H1 (cell line): ENCODE measurements at regions not wholly inside any gene's neighbourhood (a gene's known extent, or its start where the extent isn't known, plus 50 kb on each side); places are given as distances from the start of the nearest gene placed in this dataset.

Experiments
- CTCF ChIA-PET: fragments of 300-600 bp; sonication (Branson Sonifier 250); formaldehyde crosslinking; loops from one replicate; lab custom pipeline; 2021; ENCODE audit not compliant: partially characterized antibody; lab: Charles Lee
- POLR2A ChIA-PET: fragments of 300-600 bp; sonication (Branson Sonifier 250); formaldehyde crosslinking; loops from one replicate; lab custom pipeline; 2021; ENCODE audit warnings: inconsistent platforms; ENCODE audit not compliant: partially characterized antibody; lab: Charles Lee
- DNase-seq, 2 experiments: peaks; one replicate each; pipeline versions ENCODE4 v3.0.0 to v3.0.0-alpha.2; 2010 to 2022; ENCODE audit warnings: low spot score in 2 of 2, low read depth in 1 of 2, mixed read lengths in 1 of 2
- FAIRE-seq: peaks from 2 replicates; lab custom pipeline; 2011; peaks lifted over from hg19 to GRCh38; lab: Jason Lieb, UNC
- H2AFZ ChIP-seq: 2 replicates; pipeline ENCODE4 v1.8.1; 2012; ENCODE audit warnings: low read length, inconsistent platforms
- H2AK5ac ChIP-seq: 2 replicates; pipeline ENCODE4 v1.6.1; 2013; ENCODE audit warnings: low read depth, low read length
- H2BK120ac ChIP-seq: replicated peaks from 2 replicates; pipeline ENCODE3; 2013; ENCODE audit warnings: low read depth, low read length, inconsistent platforms
- H2BK12ac ChIP-seq: 2 replicates; pipeline ENCODE4 v1.6.1; 2013; ENCODE audit warnings: low read depth, low read length
- H2BK15ac ChIP-seq: 2 replicates; pipeline ENCODE4 v1.6.1; 2013; ENCODE audit warnings: low read length
- H2BK20ac ChIP-seq: 2 replicates; pipeline ENCODE4 v1.6.1; 2013; ENCODE audit warnings: low read length
- H2BK5ac ChIP-seq: 2 replicates; pipeline ENCODE4 v1.6.1; 2013; ENCODE audit warnings: low read depth, low read length
- H3K14ac ChIP-seq: 2 replicates; pipeline ENCODE4 v1.6.1; 2013; ENCODE audit warnings: inconsistent platforms; ENCODE audit not compliant: insufficient read length
- H3K18ac ChIP-seq: 2 replicates; pipeline ENCODE4 v1.6.1; 2013; ENCODE audit warnings: low read length; ENCODE audit errors: extremely low read depth
- H3K23ac ChIP-seq: 2 replicates; pipeline ENCODE4 v1.6.1; 2013; ENCODE audit warnings: inconsistent platforms; ENCODE audit not compliant: insufficient read length
- H3K23me2 ChIP-seq: 2 replicates; pipeline ENCODE4 v1.6.1; 2013; ENCODE audit warnings: low read depth, low read length
- H3K27ac ChIP-seq: 2 replicates; pipeline ENCODE4 v1.6.1; 2011; ENCODE audit warnings: low read depth, low read length, inconsistent platforms
- H3K27me3 ChIP-seq, 4 experiments: replicated peaks in 1 of 4; 1 replicate in 1 of 4; 2 replicates in 3 of 4; pipeline versions ENCODE4 v1.6.1 to v1.8.1; 2011 to 2013; ENCODE audit warnings: low read length in 3 of 4, mild to moderate bottlenecking in 3 of 4, inconsistent platforms in 2 of 4, mixed read lengths in 2 of 4, moderate library complexity in 1 of 4; ENCODE audit not compliant: control insufficient read depth in 3 of 4, insufficient read depth in 3 of 4; ENCODE audit errors: extremely low read depth in 1 of 4
- H3K36me3 ChIP-seq, 4 experiments: 2 replicates each; pipeline versions ENCODE4 v1.6.1 to v1.8.1; 2011 to 2013; ENCODE audit warnings: mild to moderate bottlenecking in 4 of 4, low read length in 3 of 4, moderate library complexity in 2 of 4, control low read depth in 1 of 4, inconsistent platforms in 1 of 4; ENCODE audit not compliant: insufficient read depth in 4 of 4, control insufficient read depth in 2 of 4
- H3K4ac ChIP-seq: replicated peaks from 2 replicates; pipeline ENCODE3; 2013; ENCODE audit warnings: low read length, low read depth, mixed read lengths, inconsistent platforms; ENCODE audit not compliant: insufficient read length
- H3K4me1 ChIP-seq, 4 experiments: replicated peaks in 1 of 4; 1 replicate in 1 of 4; 2 replicates in 3 of 4; pipeline versions ENCODE4 v1.6.1 to v1.8.1; 2011 to 2013; ENCODE audit warnings: low read length in 3 of 4, inconsistent platforms in 2 of 4, mixed read lengths in 1 of 4; ENCODE audit not compliant: insufficient read depth in 4 of 4, control insufficient read depth in 3 of 4
- H3K4me2 ChIP-seq, 2 experiments: 2 replicates each; pipeline versions ENCODE4 v1.6.1 to v1.8.1; 2011 to 2013; ENCODE audit warnings: low read depth in 2 of 2, low read length in 2 of 2, control low read depth in 1 of 2, inconsistent platforms in 1 of 2, mild to moderate bottlenecking in 1 of 2; ENCODE audit not compliant: insufficient read depth in 1 of 2
- H3K4me3 ChIP-seq, 4 experiments: fragments of 200-600, 300-600 bp in 1 of 4; sonication (generic), shearing (Covaris generic), sonication (Bioruptor Twin) in 1 of 4; 2 replicates each; pipeline versions ENCODE4 v1.5.1 to v1.8.1; 2011 to 2016; ENCODE audit warnings: low read length in 4 of 4, low read depth in 3 of 4, control low read depth in 2 of 4, inconsistent platforms in 2 of 4, mild to moderate bottlenecking in 2 of 4, mixed read lengths in 1 of 4, moderate library complexity in 1 of 4; ENCODE audit not compliant: insufficient read depth in 2 of 4; ENCODE audit errors: extremely low read depth in 1 of 4
- H3K56ac ChIP-seq: replicated peaks from 2 replicates; pipeline ENCODE3; 2013; ENCODE audit warnings: low read depth, mild to moderate bottlenecking, mixed read lengths, low read length, inconsistent platforms; ENCODE audit not compliant: insufficient read length
- H3K79me1 ChIP-seq: 2 replicates; pipeline ENCODE4 v1.6.1; 2013; ENCODE audit warnings: low read depth, low read length, control low read depth
- H3K79me2 ChIP-seq, 2 experiments: 2 replicates each; pipeline versions ENCODE4 v1.6.1 to v1.8.1; 2012 to 2013; ENCODE audit warnings: low read length in 2 of 2, mild to moderate bottlenecking in 2 of 2, inconsistent platforms in 1 of 2; ENCODE audit not compliant: insufficient read depth in 2 of 2, control insufficient read depth in 1 of 2
- H3K9ac ChIP-seq, 4 experiments: replicated peaks in 1 of 4; 1 replicate in 1 of 4; 2 replicates in 3 of 4; pipeline versions ENCODE4 v1.6.1 to v1.8.1; 2011 to 2013; ENCODE audit warnings: low read depth in 3 of 4, low read length in 3 of 4, control low read depth in 2 of 4, mild to moderate bottlenecking in 2 of 4, moderate library complexity in 2 of 4, inconsistent platforms in 1 of 4; ENCODE audit errors: extremely low read depth in 1 of 4
- H3K9me3 ChIP-seq, 2 experiments: 2 replicates each; pipeline versions ENCODE4 v1.6.1 to v1.8.1; 2012 to 2013; ENCODE audit warnings: mild to moderate bottlenecking in 2 of 2, moderate library complexity in 2 of 2, control low read depth in 1 of 2, inconsistent platforms in 1 of 2, low read depth in 1 of 2, low read length in 1 of 2, mixed read lengths in 1 of 2; ENCODE audit not compliant: insufficient read depth in 2 of 2
- H4K20me1 ChIP-seq, 2 experiments: replicated peaks in 1 of 2; 2 replicates each; pipeline versions ENCODE3 to v1.8.1; 2011 to 2013; ENCODE audit warnings: inconsistent platforms in 2 of 2, low read length in 2 of 2, mild to moderate bottlenecking in 1 of 2; ENCODE audit not compliant: insufficient read depth in 2 of 2, control insufficient read depth in 1 of 2
- H4K5ac ChIP-seq: 2 replicates; pipeline ENCODE4 v1.6.1; 2013; ENCODE audit warnings: low read length, low read depth, mixed read lengths, inconsistent platforms; ENCODE audit not compliant: insufficient read length
- H4K8ac ChIP-seq: 2 replicates; pipeline ENCODE4 v1.8.0; 2013; ENCODE audit warnings: mild to moderate bottlenecking, moderate library complexity, low read length, inconsistent platforms; ENCODE audit not compliant: insufficient read depth; ENCODE audit errors: extremely low read depth
- H4K91ac ChIP-seq: replicated peaks from 2 replicates; pipeline ENCODE3; 2013; ENCODE audit warnings: low read length, mixed read lengths, inconsistent platforms; ENCODE audit not compliant: insufficient read length
- ASH2L ChIP-seq: fragments of 200-600, 300-600 bp; sonication (generic); IDR thresholded peaks from one replicate; pipeline ENCODE4 v1.7.1; 2017; ENCODE audit warnings: low read length
- BRCA1 ChIP-seq: IDR thresholded peaks from 2 replicates; pipeline ENCODE4 v1.6.1; 2012; ENCODE audit warnings: low read depth, low read length, improper control_type of control experiment
- CHD1 ChIP-seq: IDR thresholded peaks from 2 replicates; pipeline ENCODE4 v1.6.1; 2012; ENCODE audit warnings: low read depth, low read length, improper control_type of control experiment
- HDAC6 ChIP-seq: IDR thresholded peaks from one replicate; pipeline ENCODE4 v1.7.1; 2012; ENCODE audit warnings: low read depth, mild to moderate bottlenecking, inconsistent platforms, low read length, moderate library complexity
- JUND ChIP-seq: IDR thresholded peaks from 2 replicates; pipeline ENCODE4 v1.6.1; 2011; ENCODE audit warnings: mild to moderate bottlenecking, improper control_type of control experiment, low read length
- KDM1A ChIP-seq: fragments of 200-600, 300-600 bp; sonication (generic); IDR thresholded peaks from 2 replicates; pipeline ENCODE4 v1.7.1; 2016; ENCODE audit warnings: mild to moderate bottlenecking, low read length, borderline replicate concordance
- NRF1 ChIP-seq: IDR thresholded peaks from 2 replicates; pipeline ENCODE4 v1.6.1; 2011; ENCODE audit warnings: mild to moderate bottlenecking, low read depth, low read length, improper control_type of control experiment
- POLR2AphosphoS5 ChIP-seq: IDR thresholded peaks from 2 replicates; pipeline ENCODE4 v1.6.1; 2011; ENCODE audit warnings: low read depth, low read length
- SAP30 ChIP-seq: fragments of 300-600 bp; sonication (generic); IDR thresholded peaks from 2 replicates; pipeline ENCODE4 v1.7.1; 2012; ENCODE audit warnings: low read length, moderate library complexity, mild to moderate bottlenecking, inconsistent platforms; ENCODE audit not compliant: insufficient read depth, insufficient replicate concordance
- SIRT6 ChIP-seq: IDR thresholded peaks from one replicate; pipeline ENCODE4 v1.7.1; 2012; ENCODE audit warnings: low read length, inconsistent platforms
- TEAD4 ChIP-seq: IDR thresholded peaks from 2 replicates; pipeline ENCODE4 v1.6.1; 2012; ENCODE audit warnings: low read depth, low read length, inconsistent platforms, mixed read lengths
- WGBS, 2 experiments: shearing (Covaris generic) in 1 of 2; methylation state at CpG; one replicate each; pipeline versions ENCODE4 v1.1.6 to v1.1.7; 2013 to 2015; ENCODE audit warnings: low lambda C conversion rate in 2 of 2, mixed read lengths in 2 of 2, inconsistent platforms in 1 of 2, low coverage in 1 of 2, missing lambda C conversion rate in 1 of 2; ENCODE audit not compliant: insufficient replicate concordance in 2 of 2, insufficient coverage in 1 of 2, insufficient read length in 1 of 2; ENCODE audit errors: extremely low coverage in 1 of 2, missing lambda C conversion rate in 1 of 2; 5-methylcytosine and 5-hydroxymethylcytosine counted together
- TF ChIP-seq, protein P1 (sequence below): IDR thresholded peaks from 2 replicates; pipeline ENCODE4 v1.6.1; 2011; ENCODE audit warnings: low read length, improper control_type of control experiment
- TF ChIP-seq, protein P2 (sequence below): IDR thresholded peaks from 2 replicates; pipeline ENCODE4 v1.6.1; 2012; ENCODE audit warnings: inconsistent platforms

DNA sequence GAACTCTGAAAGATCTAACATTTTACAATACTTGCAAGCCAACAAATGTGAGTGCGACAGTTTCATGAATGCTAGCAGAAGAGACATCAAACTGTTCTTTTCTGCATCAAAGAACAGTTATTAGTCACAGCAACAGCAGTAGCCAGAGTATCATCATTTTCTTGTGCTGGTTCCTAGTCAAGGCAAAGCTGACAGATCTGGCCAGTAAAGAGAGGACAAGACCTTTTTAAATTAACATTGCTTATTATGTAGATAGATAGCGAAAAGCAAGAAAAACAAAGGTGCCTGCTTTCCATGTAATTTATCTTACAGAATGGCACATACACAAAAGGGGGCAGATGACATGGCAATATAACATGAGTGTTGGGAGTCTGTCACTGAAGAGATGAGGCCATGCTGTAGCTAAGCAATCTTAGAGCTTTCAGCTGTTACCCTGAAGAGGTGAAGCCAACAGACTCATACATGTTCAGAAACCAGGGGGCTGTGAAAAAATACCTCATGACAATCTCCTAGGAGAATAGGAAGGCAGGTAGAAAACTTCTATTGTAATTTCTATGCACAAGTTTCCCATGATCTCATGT is 626.6 kb upstream of the TYRP1 start:
- FAIRE-seq (no peak), DNase-seq (no peak)
- H3K9ac ChIP-seq: no peak overlapping the region
- H3K23ac ChIP-seq: no peak overlapping the region
- no peaks in the 10 kb centered on the region for H3K27me3 ChIP-seq
- H3K4me1 ChIP-seq: no peaks in the 10 kb centered on the region
- H3K14ac ChIP-seq: no peak overlapping the region
- H2BK5ac ChIP-seq: no peak overlapping the region
- H3K27ac ChIP-seq: no peak overlapping the region
- H4K8ac ChIP-seq: no peak overlapping the region
- ChIA-PET POLR2A (no interaction called here), CTCF (no interaction called here)
- no peak overlapping the region; a peak in 1 of 8 replicates for H3K4me3 ChIP-seq
- no peaks in the 10 kb centered on the region for H4K20me1 ChIP-seq
- no peak overlapping the region for H4K91ac ChIP-seq
- H3K79me2 ChIP-seq: no peaks in the 10 kb centered on the region
- 85% methylated on average over 2 of the region's 2 CpGs; no CpG with 5 or more reads in 1 of the 2 experiments for WGBS, 2 experiments
- H3K23me2 ChIP-seq: no peaks in the 10 kb centered on the region
- H2BK12ac ChIP-seq: no peak overlapping the region
- no peaks in the 10 kb centered on the region for H3K79me1 ChIP-seq
- H3K18ac ChIP-seq: no peak overlapping the region
- no peak overlapping the region for H3K4ac ChIP-seq
- no peak overlapping the region for H2BK120ac ChIP-seq
- H2BK15ac ChIP-seq: no peak overlapping the region
- no peak overlapping the region for H3K4me2 ChIP-seq
- no peak overlapping the region for H2AK5ac ChIP-seq
- no peak for TF ChIP-seq KDM1A
- TF ChIP-seq SIRT6: no peak
- no peak for TF ChIP-seq NRF1
- no peak for TF ChIP-seq ASH2L
- no peak for TF ChIP-seq HDAC6
- no peak for TF ChIP-seq BRCA1
- no peak for TF ChIP-seq CHD1
- no peak for TF ChIP-seq SAP30
- TF ChIP-seq, protein P1, sequence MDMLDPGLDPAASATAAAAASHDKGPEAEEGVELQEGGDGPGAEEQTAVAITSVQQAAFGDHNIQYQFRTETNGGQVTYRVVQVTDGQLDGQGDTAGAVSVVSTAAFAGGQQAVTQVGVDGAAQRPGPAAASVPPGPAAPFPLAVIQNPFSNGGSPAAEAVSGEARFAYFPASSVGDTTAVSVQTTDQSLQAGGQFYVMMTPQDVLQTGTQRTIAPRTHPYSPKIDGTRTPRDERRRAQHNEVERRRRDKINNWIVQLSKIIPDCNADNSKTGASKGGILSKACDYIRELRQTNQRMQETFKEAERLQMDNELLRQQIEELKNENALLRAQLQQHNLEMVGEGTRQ: no peak
- TF ChIP-seq TEAD4: no peak
- no peak for TF ChIP-seq POLR2AphosphoS5
- TF ChIP-seq, protein P2, sequence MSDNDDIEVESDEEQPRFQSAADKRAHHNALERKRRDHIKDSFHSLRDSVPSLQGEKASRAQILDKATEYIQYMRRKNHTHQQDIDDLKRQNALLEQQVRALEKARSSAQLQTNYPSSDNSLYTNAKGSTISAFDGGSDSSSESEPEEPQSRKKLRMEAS: no peak
- no peak for TF ChIP-seq JUND
- H3K9me3 ChIP-seq: peaks cover 0 to 2% of the 10 kb centered on the region in 2 experiments; a peak in 1 of 4 replicates
- H3K36me3 ChIP-seq: no peaks in the 10 kb centered on the region
- no peak overlapping the region for H3K56ac ChIP-seq
- no peak overlapping the region for H2BK20ac ChIP-seq
- H4K5ac ChIP-seq: no peak overlapping the region
- no peak overlapping the region for H2AFZ ChIP-seq
